ENCODE measurements at regions not wholly inside any gene's neighbourhood (a gene's known extent, or its start where the extent isn't known, plus 50 kb on each side); places are given as distances from the start of the nearest gene placed in this dataset.

- TF ChIP-seq POLR2A (IDR thresholded peaks at IDR 0.05) (no peak), CTCF (IDR thresholded peaks at IDR 0.05) (no peak)
These were observed 280.5 kb downstream of the TLL1 start for GRCh38 chr4:166153548-166153947.
